Keratinocyte (primary cell): ENCODE measurements at regions not wholly inside any gene's neighbourhood (a gene's known extent, or its start where the extent isn't known, plus 50 kb on each side); places are given as distances from the start of the nearest gene placed in this dataset.

Experiments used
- DNase-seq: peaks from one replicate; pipeline ENCODE4 v3.0.0-alpha.2; 2011; ENCODE audit warnings: low read depth, missing footprints, low spot score
- FAIRE-seq: peaks from 2 replicates; lab custom pipeline; 2011; peaks lifted over from hg19 to GRCh38; lab: Jason Lieb, UNC
- H2AFZ ChIP-seq: 2 replicates; pipeline ENCODE4 v1.6.0; 2012; ENCODE audit warnings: low read length, control low read depth, inconsistent platforms; ENCODE audit not compliant: control insufficient read depth
- H3K27ac ChIP-seq: 2 replicates; pipeline ENCODE4 v1.5.1; 2011; ENCODE audit warnings: low read length; ENCODE audit not compliant: control insufficient read depth, insufficient read depth
- H3K27me3 ChIP-seq: 3 replicates; pipeline ENCODE4 v1.6.0; 2011; ENCODE audit warnings: low read length; ENCODE audit not compliant: control insufficient read depth, insufficient read depth; ENCODE audit errors: extremely low read depth
- H3K36me3 ChIP-seq, 2 experiments: 2 replicates in 1 of 2; 3 replicates in 1 of 2; pipeline ENCODE4 v1.5.1; 2011; ENCODE audit warnings: low read length in 2 of 2, mild to moderate bottlenecking in 1 of 2; ENCODE audit not compliant: control insufficient read depth in 2 of 2, insufficient read depth in 2 of 2; ENCODE audit errors: extremely low read depth in 1 of 2
- H3K4me1 ChIP-seq: 3 replicates; pipeline ENCODE4 v1.5.1; 2011; ENCODE audit warnings: low read length; ENCODE audit not compliant: control insufficient read depth, insufficient read depth; ENCODE audit errors: extremely low read depth
- H3K4me2 ChIP-seq: 3 replicates; pipeline ENCODE4 v1.6.0; 2011; ENCODE audit warnings: low read depth, low read length; ENCODE audit not compliant: control insufficient read depth, insufficient read depth; ENCODE audit errors: extremely low read depth
- H3K4me3 ChIP-seq, 3 experiments: fragments of 200-600 bp in 1 of 3; sonication (generic) in 1 of 3; 2 replicates in 2 of 3; 3 replicates in 1 of 3; pipeline ENCODE4 v1.5.1; 2011 to 2016; ENCODE audit warnings: low read length in 3 of 3, mild to moderate bottlenecking in 3 of 3, control low read depth in 2 of 3, inconsistent platforms in 1 of 3, low read depth in 1 of 3, mixed read lengths in 1 of 3, mixed run types in 1 of 3, moderate library complexity in 1 of 3; ENCODE audit not compliant: control insufficient read depth in 2 of 3, insufficient read depth in 2 of 3; ENCODE audit errors: extremely low read depth in 1 of 3
- H3K79me2 ChIP-seq: 2 replicates; pipeline ENCODE4 v1.6.0; 2012; ENCODE audit warnings: low read length; ENCODE audit not compliant: control insufficient read depth, insufficient read depth
- H3K9ac ChIP-seq: 3 replicates; pipeline ENCODE4 v1.6.0; 2011; ENCODE audit warnings: low read length; ENCODE audit not compliant: control insufficient read depth, insufficient read depth; ENCODE audit errors: extremely low read depth
- H3K9me1 ChIP-seq: 3 replicates; pipeline ENCODE4 v1.6.0; 2011; ENCODE audit warnings: low read length; ENCODE audit not compliant: control insufficient read depth, insufficient read depth; ENCODE audit errors: extremely low read depth
- H3K9me3 ChIP-seq: 2 replicates; pipeline ENCODE4 v1.5.1; 2012; ENCODE audit warnings: low read depth, low read length; ENCODE audit not compliant: control insufficient read depth
- H4K20me1 ChIP-seq: 3 replicates; pipeline ENCODE4 v1.6.0; 2011; ENCODE audit warnings: low read length; ENCODE audit not compliant: control insufficient read depth, insufficient read depth; ENCODE audit errors: extremely low read depth
- EZH2 ChIP-seq: IDR thresholded peaks from one replicate; pipeline ENCODE4 v1.6.1; 2012; ENCODE audit warnings: inconsistent platforms, mild to moderate bottlenecking, low read length, moderate library complexity
- dilution Hi-C: fragments of 300-500 bp; cut with MboI; formaldehyde crosslinking; loops from one replicate; pipeline ENCODE4 v1.7.0; 2020; ENCODE audit warnings: low sequenced_read_pairs; ENCODE audit not compliant: extremely low pct_ligation_motif_present
- TF ChIP-seq, protein P1 (sequence below), 3 experiments: IDR thresholded peaks in 1 of 3; conservative IDR thresholded peaks in 1 of 3; optimal IDR thresholded peaks in 1 of 3; 2 replicates in 2 of 3; 3 replicates in 1 of 3; pipeline versions ENCODE3 to v1.5.1; 2011; ENCODE audit warnings: low read length in 3 of 3, mild to moderate bottlenecking in 3 of 3, moderate library complexity in 2 of 3, control low read depth in 1 of 3, inconsistent platforms in 1 of 3; ENCODE audit not compliant: insufficient read depth in 2 of 3; ENCODE audit errors: extremely low read depth in 1 of 3

DNA sequence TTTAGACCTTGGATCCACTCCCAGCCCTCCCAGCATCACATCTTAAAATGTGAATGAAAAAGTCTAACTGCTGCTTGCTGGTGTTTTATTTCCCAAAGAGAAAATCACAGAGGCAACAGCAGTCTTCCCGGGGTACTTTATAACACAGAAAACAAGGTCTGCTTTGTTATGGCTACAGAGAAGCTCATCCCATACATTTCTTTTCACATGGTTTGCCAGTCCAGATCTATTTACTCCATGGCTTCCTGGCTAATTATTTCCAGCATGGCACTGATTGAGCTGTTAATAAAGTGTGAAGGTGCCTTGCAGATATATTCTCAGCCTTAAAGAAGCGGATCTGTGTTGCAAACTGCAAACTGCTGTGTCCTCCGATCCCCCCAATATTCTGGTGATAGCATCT, 466.1 kb upstream of the CFAP20DC start:
- DNase-seq (no peak), FAIRE-seq (no peak)
- dilution Hi-C loops: no loop called here
- Histone ChIP-seq H3K79me2 (no peaks in the 10 kb centered on the region), H3K4me1 (no peaks in the 10 kb centered on the region), H2AFZ (no peak overlapping the region), H3K4me3 (no peak overlapping the region), H3K27me3 (no peaks in the 10 kb centered on the region), H3K27ac (no peak overlapping the region), H3K9me1 (no peaks in the 10 kb centered on the region), H3K36me3 (no peaks in the 10 kb centered on the region), H3K4me2 (no peak overlapping the region), H4K20me1 (no peaks in the 10 kb centered on the region), H3K9ac (no peak overlapping the region), H3K9me3 (no peaks in the 10 kb centered on the region)
- TF ChIP-seq, protein P1, sequence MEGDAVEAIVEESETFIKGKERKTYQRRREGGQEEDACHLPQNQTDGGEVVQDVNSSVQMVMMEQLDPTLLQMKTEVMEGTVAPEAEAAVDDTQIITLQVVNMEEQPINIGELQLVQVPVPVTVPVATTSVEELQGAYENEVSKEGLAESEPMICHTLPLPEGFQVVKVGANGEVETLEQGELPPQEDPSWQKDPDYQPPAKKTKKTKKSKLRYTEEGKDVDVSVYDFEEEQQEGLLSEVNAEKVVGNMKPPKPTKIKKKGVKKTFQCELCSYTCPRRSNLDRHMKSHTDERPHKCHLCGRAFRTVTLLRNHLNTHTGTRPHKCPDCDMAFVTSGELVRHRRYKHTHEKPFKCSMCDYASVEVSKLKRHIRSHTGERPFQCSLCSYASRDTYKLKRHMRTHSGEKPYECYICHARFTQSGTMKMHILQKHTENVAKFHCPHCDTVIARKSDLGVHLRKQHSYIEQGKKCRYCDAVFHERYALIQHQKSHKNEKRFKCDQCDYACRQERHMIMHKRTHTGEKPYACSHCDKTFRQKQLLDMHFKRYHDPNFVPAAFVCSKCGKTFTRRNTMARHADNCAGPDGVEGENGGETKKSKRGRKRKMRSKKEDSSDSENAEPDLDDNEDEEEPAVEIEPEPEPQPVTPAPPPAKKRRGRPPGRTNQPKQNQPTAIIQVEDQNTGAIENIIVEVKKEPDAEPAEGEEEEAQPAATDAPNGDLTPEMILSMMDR (optimal IDR thresholded peaks at IDR 0.05 in 1 of 3, IDR thresholded peaks at IDR 0.05 in 1 of 3, conservative IDR thresholded peaks at IDR 0.05 in 1 of 3; ENCODE audit: extremely low read depth in 1 of 3, insufficient read depth in 2 of 3, low read length in 3 of 3): no peak
- TF ChIP-seq EZH2: no peak

DNA sequence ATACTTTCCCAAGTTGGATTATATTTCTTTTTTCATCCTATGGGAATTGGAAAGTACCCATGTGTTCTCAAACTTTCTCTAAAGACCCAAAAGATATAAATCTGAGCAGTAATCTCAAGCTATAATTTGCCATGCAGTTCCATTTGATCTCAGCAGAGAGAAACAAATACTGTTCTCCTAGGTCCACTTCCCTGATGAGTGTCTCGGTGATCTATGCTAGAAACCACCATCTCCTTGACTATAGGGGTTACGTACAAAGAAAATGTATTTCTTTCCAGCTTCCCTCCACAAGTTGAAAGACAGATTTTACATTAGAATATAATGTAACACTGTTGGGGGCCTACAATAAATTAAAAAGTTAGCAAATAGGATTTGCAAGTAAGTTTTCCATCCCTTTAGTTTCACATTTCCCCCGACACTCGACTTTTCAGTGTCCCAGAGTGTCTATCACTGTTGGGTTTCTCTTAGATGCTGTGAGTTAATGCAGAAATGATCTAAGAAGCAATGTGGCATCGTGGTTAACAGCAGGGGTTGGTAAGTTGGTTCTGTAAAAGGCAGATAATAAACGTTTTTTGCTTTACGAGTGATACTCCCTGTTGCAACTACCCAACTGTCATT, 465.1 kb upstream of the CFAP20DC start:
- no peak overlapping the region for H2AFZ ChIP-seq
- DNase-seq: no peak
- no peak for FAIRE-seq
- no peaks in the 10 kb centered on the region for H3K36me3 ChIP-seq
- H3K27ac ChIP-seq: no peak overlapping the region
- no peak overlapping the region for H3K9ac ChIP-seq
- TF ChIP-seq, protein P1 (optimal IDR thresholded peaks at IDR 0.05 in 1 of 3, IDR thresholded peaks at IDR 0.05 in 1 of 3, conservative IDR thresholded peaks at IDR 0.05 in 1 of 3; ENCODE audit: extremely low read depth in 1 of 3, insufficient read depth in 2 of 3, low read length in 3 of 3): no peak
- TF ChIP-seq EZH2: no peak
- no peaks in the 10 kb centered on the region for H3K79me2 ChIP-seq
- H3K4me2 ChIP-seq: no peak overlapping the region
- no peaks in the 10 kb centered on the region for H3K27me3 ChIP-seq
- no peak overlapping the region for H3K4me3 ChIP-seq
- no peaks in the 10 kb centered on the region for H3K4me1 ChIP-seq
- H4K20me1 ChIP-seq: no peaks in the 10 kb centered on the region
- dilution Hi-C loops: no loop called here
- H3K9me1 ChIP-seq: no peaks in the 10 kb centered on the region
- no peaks in the 10 kb centered on the region for H3K9me3 ChIP-seq
